Neuronal stem cell (in vitro differentiated cells): ENCODE measurements at regions not wholly inside any gene's neighbourhood (a gene's known extent, or its start where the extent isn't known, plus 50 kb on each side); places are given as distances from the start of the nearest gene placed in this dataset.

Source experiments
- DNase-seq: peaks from one replicate; pipeline ENCODE4 v3.0.0-alpha.2; 2013; ENCODE audit warnings: low spot score
- H2AFZ ChIP-seq: one replicate; pipeline ENCODE4 v1.6.1; 2013; ENCODE audit warnings: mild to moderate bottlenecking, low read length, inconsistent platforms
- H2AK5ac ChIP-seq: 2 replicates; pipeline ENCODE4 v1.6.1; 2013; ENCODE audit warnings: low read depth, mild to moderate bottlenecking, inconsistent platforms, low read length, moderate library complexity, mixed read lengths
- H2BK120ac ChIP-seq: 2 replicates; pipeline ENCODE4 v1.6.1; 2013; ENCODE audit warnings: low read depth, mild to moderate bottlenecking, inconsistent platforms, low read length, moderate library complexity, mixed read lengths
- H2BK12ac ChIP-seq: one replicate; pipeline ENCODE4 v1.6.1; 2013; ENCODE audit warnings: low read length, inconsistent platforms
- H2BK15ac ChIP-seq: 2 replicates; pipeline ENCODE4 v1.6.1; 2013; ENCODE audit warnings: mild to moderate bottlenecking, low read length, inconsistent platforms, mixed read lengths
- H2BK5ac ChIP-seq: one replicate; pipeline ENCODE4 v1.6.1; 2013; ENCODE audit warnings: inconsistent platforms, mild to moderate bottlenecking, low read length, moderate library complexity
- H3K14ac ChIP-seq: one replicate; pipeline ENCODE4 v1.6.1; 2013; ENCODE audit warnings: low read length, inconsistent platforms
- H3K18ac ChIP-seq: 2 replicates; pipeline ENCODE4 v1.6.1; 2013; ENCODE audit warnings: low read length, inconsistent platforms
- H3K23ac ChIP-seq: 2 replicates; pipeline ENCODE4 v1.6.1; 2013; ENCODE audit warnings: low read depth, mild to moderate bottlenecking, mixed read lengths, low read length, inconsistent platforms; ENCODE audit not compliant: poor library complexity
- H3K27ac ChIP-seq: replicated peaks from 3 replicates; pipeline ENCODE4 v1.5.1; 2013; ENCODE audit warnings: low read length, inconsistent platforms
- H3K27me3 ChIP-seq, 3 experiments: 2 replicates each; pipeline ENCODE4 v1.6.1; 2013; ENCODE audit warnings: low read length in 3 of 3, mild to moderate bottlenecking in 2 of 3, inconsistent platforms in 1 of 3, low read depth in 1 of 3, mixed read lengths in 1 of 3, moderate library complexity in 1 of 3; ENCODE audit not compliant: control insufficient read depth in 3 of 3, insufficient read depth in 3 of 3
- H3K36me3 ChIP-seq, 2 donors: replicated peaks in 1 of 2; 2 replicates each; pipeline ENCODE4 v1.6.1; 2013; ENCODE audit warnings: low read length in 2 of 2; ENCODE audit not compliant: control insufficient read depth in 2 of 2, insufficient read depth in 2 of 2
- H3K4ac ChIP-seq: 2 replicates; pipeline ENCODE4 v1.6.1; 2013; ENCODE audit warnings: inconsistent platforms, mild to moderate bottlenecking, low read length, moderate library complexity
- H3K4me1 ChIP-seq, 2 donors: 1 replicate in 1 of 2; 2 replicates in 1 of 2; pipeline ENCODE4 v1.6.1; 2013; ENCODE audit warnings: low read length in 2 of 2, low read depth in 1 of 2; ENCODE audit not compliant: control insufficient read depth in 2 of 2, insufficient read depth in 1 of 2
- H3K4me2 ChIP-seq: one replicate; pipeline ENCODE4 v1.6.1; 2013; ENCODE audit warnings: mild to moderate bottlenecking, low read length, inconsistent platforms; ENCODE audit not compliant: insufficient read depth, poor library complexity, severe bottlenecking
- H3K4me3 ChIP-seq, 2 donors: 2 replicates each; pipeline ENCODE4 v1.5.1; 2013; ENCODE audit warnings: low read length in 2 of 2, mild to moderate bottlenecking in 2 of 2, inconsistent platforms in 1 of 2, moderate library complexity in 1 of 2
- H3K79me1 ChIP-seq: one replicate; pipeline ENCODE4 v1.6.1; 2013; ENCODE audit warnings: low read depth, mild to moderate bottlenecking, inconsistent platforms, low read length, moderate library complexity
- H3K9ac ChIP-seq: one replicate; pipeline ENCODE4 v1.6.1; 2013; ENCODE audit warnings: mild to moderate bottlenecking, low read depth, low read length, inconsistent platforms; ENCODE audit not compliant: poor library complexity
- H3K9me3 ChIP-seq, 2 donors: replicated peaks in 1 of 2; 2 replicates each; pipeline versions ENCODE3 to v1.6.1; 2013; ENCODE audit warnings: low read length in 2 of 2, mild to moderate bottlenecking in 2 of 2, inconsistent platforms in 1 of 2, low read depth in 1 of 2, mixed read lengths in 1 of 2, moderate library complexity in 1 of 2; ENCODE audit not compliant: control insufficient read depth in 2 of 2, insufficient read depth in 1 of 2
- H4K8ac ChIP-seq: one replicate; pipeline ENCODE4 v1.6.1; 2013; ENCODE audit warnings: low read depth, mild to moderate bottlenecking, inconsistent platforms, low read length, moderate library complexity
- H4K91ac ChIP-seq: one replicate; pipeline ENCODE4 v1.6.1; 2013; ENCODE audit warnings: low read length, low read depth, mild to moderate bottlenecking, inconsistent platforms; ENCODE audit not compliant: poor library complexity
- WGBS, 2 donors: extraction: QIAGEN DNeasy Blood & Tissue Kit; methylation state at CpG; one replicate each; pipeline ENCODE4 v1.1.7; 2013; ENCODE audit warnings: missing lambda C conversion rate in 2 of 2, mixed read lengths in 1 of 2; ENCODE audit not compliant: insufficient read length in 2 of 2, insufficient replicate concordance in 1 of 2; ENCODE audit errors: extremely low coverage in 2 of 2; 5-methylcytosine and 5-hydroxymethylcytosine counted together

DNA sequence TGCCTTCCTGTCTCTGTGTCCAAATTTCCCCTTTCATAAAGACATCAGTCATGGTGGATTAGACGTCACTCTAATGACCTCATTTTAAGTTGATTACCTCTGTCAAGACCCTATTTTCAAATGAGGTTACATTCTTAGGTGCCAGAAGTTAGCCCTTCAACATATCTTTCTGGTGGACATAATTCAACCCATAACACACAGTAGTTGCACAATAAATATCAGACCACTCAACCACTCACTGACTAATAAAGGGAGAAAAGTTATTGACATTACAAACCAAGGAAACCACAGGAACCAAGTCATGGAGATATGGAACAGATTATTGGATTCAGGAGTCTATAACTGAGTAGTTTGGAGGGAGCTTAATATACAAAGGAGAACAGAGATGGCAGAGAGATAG lies 377.4 kb upstream of the ACVR2A start:
- Histone ChIP-seq H3K9me3 (no peaks in the 10 kb centered on the region), H3K4me3 (no peak overlapping the region), H4K8ac (no peak overlapping the region), H3K79me1 (no peaks in the 10 kb centered on the region), H2BK12ac (no peak overlapping the region), H3K4me2 (no peak overlapping the region), H3K18ac (no peak overlapping the region), H3K4me1 (peaks cover 11 to 12% of the 10 kb centered on the region in 2 donors), H3K23ac (no peak overlapping the region), H3K14ac (no peak overlapping the region), H3K9ac (no peak overlapping the region), H2BK120ac (no peak overlapping the region), H4K91ac (no peak overlapping the region), H3K4ac (no peak overlapping the region), H2BK15ac (no peak overlapping the region), H3K27ac (no peak overlapping the region), H3K36me3 (no peaks in the 10 kb centered on the region), H3K27me3 (no peaks in the 10 kb centered on the region), H2AK5ac (no peak overlapping the region), H2BK5ac (no peak overlapping the region), H2AFZ (no peak overlapping the region)
- no CpG with 5 or more reads among the region's 1 CpG for WGBS, 2 donors
- no peak for DNase-seq

- WGBS, 2 donors = no CpG with 5 or more reads among the region's 3 CpGs
- no peak overlapping the region for H3K27ac ChIP-seq
- H2BK15ac ChIP-seq = no peak overlapping the region
- no peak overlapping the region for H2BK5ac ChIP-seq
- H2BK120ac ChIP-seq = no peak overlapping the region
- H3K14ac ChIP-seq = no peak overlapping the region
- H3K18ac ChIP-seq = no peak overlapping the region
- no peak overlapping the region for H3K4me3 ChIP-seq
- H3K4ac ChIP-seq = no peak overlapping the region
- H3K36me3 ChIP-seq = no peaks in the 10 kb centered on the region
- no peaks in the 10 kb centered on the region for H3K27me3 ChIP-seq
- no peak for DNase-seq
- H3K4me1 ChIP-seq = peaks cover 7 to 11% of the 10 kb centered on the region in 2 donors
- H2BK12ac ChIP-seq = no peak overlapping the region
- H4K91ac ChIP-seq = no peak overlapping the region
- no peak overlapping the region for H3K23ac ChIP-seq
- no peak overlapping the region for H2AK5ac ChIP-seq
- no peak overlapping the region for H4K8ac ChIP-seq
- no peak overlapping the region for H3K9ac ChIP-seq
- H3K4me2 ChIP-seq = no peak overlapping the region
- no peaks in the 10 kb centered on the region for H3K79me1 ChIP-seq
- no peak overlapping the region for H2AFZ ChIP-seq
- H3K9me3 ChIP-seq = no peaks in the 10 kb centered on the region
Observed at GRCh38 chr2:147464737-147465357, 380.0 kb upstream of the ACVR2A start.

GRCh38 chr2:147463881-147464520 lies 380.8 kb upstream of the ACVR2A start:
- H3K18ac ChIP-seq = no peak overlapping the region
- no peak overlapping the region for H3K4me3 ChIP-seq
- no peaks in the 10 kb centered on the region for H3K27me3 ChIP-seq
- H3K23ac ChIP-seq = no peak overlapping the region
- no peaks in the 10 kb centered on the region for H3K79me1 ChIP-seq
- no peak overlapping the region for H3K9ac ChIP-seq
- H2BK5ac ChIP-seq = no peak overlapping the region
- no peaks in the 10 kb centered on the region for H3K9me3 ChIP-seq
- H4K8ac ChIP-seq = no peak overlapping the region
- no peak overlapping the region for H2BK120ac ChIP-seq
- H3K14ac ChIP-seq = no peak overlapping the region
- no CpG with 5 or more reads among the region's 8 CpGs for WGBS, 2 donors
- DNase-seq = no peak
- H3K4me1 ChIP-seq = peaks cover 3% of the 10 kb centered on the region in 2 donors
- no peak overlapping the region for H2AK5ac ChIP-seq
- H2AFZ ChIP-seq = no peak overlapping the region
- H3K27ac ChIP-seq = no peak overlapping the region
- no peak overlapping the region for H2BK15ac ChIP-seq
- no peak overlapping the region for H4K91ac ChIP-seq
- H3K36me3 ChIP-seq = no peaks in the 10 kb centered on the region
- no peak overlapping the region for H3K4ac ChIP-seq
- H2BK12ac ChIP-seq = no peak overlapping the region
- no peak overlapping the region for H3K4me2 ChIP-seq

DNA sequence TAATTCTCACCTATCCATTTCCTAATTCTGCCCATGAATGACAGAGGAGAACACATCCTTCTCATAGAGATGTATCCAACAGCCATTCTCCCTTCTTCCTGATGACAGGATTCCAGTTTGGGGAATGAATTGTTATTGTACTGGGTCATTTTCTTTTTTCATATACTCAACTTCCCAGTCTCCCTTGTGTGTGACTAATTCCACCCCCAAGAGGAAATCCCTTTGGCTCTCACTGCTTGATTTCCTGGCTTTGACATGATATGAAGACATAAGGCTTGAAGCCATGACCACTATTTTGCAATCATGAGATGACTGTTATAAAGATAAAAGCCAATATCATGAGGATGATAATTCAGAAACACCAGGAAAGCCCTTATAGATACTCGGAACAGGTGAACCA lies 384.7 kb upstream of the ACVR2A start:
- no peaks in the 10 kb centered on the region for H3K79me1 ChIP-seq

More for the DNA sequence above, 384.7 kb upstream of the ACVR2A start:
- Histone ChIP-seq H2AK5ac (no peak overlapping the region), H3K27me3 (no peaks in the 10 kb centered on the region), H3K36me3 (no peaks in the 10 kb centered on the region), H2BK12ac (no peak overlapping the region), H3K4ac (no peak overlapping the region), H2AFZ (no peak overlapping the region), H3K9ac (no peak overlapping the region), H3K23ac (no peak overlapping the region), H2BK15ac (no peak overlapping the region), H3K4me1 (no peaks in the 10 kb centered on the region), H3K9me3 (no peaks in the 10 kb centered on the region), H3K14ac (no peak overlapping the region), H2BK120ac (no peak overlapping the region), H4K91ac (no peak overlapping the region), H4K8ac (no peak overlapping the region), H3K4me3 (no peak overlapping the region), H3K18ac (no peak overlapping the region), H3K27ac (no peak overlapping the region), H3K4me2 (no peak overlapping the region), H2BK5ac (no peak overlapping the region)
- whole genome bisulfite sequencing, 2 donors = no CpG with 5 or more reads among the region's 1 CpG
- no peak for DNase-seq
